NB4 (cell line): ENCODE measurements at regions not wholly inside any gene's neighbourhood (a gene's known extent, or its start where the extent isn't known, plus 50 kb on each side); places are given as distances from the start of the nearest gene placed in this dataset.

Experiments
- POLR2A ChIP-seq: IDR thresholded peaks from 2 replicates; pipeline ENCODE4 v1.6.1; 2011; ENCODE audit warnings: mild to moderate bottlenecking; ENCODE audit not compliant: insufficient read length; ENCODE audit errors: extremely low read depth
- TF ChIP-seq, protein P1 (sequence below): IDR thresholded peaks from one replicate; pipeline ENCODE4 v1.5.1; 2012; ENCODE audit warnings: low read depth, low read length
- TF ChIP-seq, protein P2 (sequence below): IDR thresholded peaks from 2 replicates; pipeline ENCODE4 v1.6.1; 2011; ENCODE audit warnings: low read depth, low read length

DNA sequence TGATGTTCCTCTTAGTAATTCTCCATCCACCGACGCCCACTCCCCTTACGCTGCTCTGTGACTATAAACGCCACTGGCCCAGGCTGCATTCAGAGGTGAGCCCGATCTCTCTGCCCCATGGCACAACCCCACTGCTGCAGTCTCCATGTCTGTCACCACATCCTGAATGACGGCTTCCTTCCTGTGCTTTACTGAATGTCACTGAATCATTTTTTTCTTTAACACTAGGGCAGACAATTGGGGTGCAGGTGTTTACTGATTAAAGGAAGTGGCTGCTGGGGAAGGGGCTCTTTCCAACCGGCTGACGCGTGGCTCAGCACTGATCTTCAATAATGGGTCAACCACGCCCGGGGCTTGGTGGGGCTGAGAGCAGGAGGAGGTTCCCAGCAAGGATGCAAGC is 208.3 kb downstream of the USP6NL start:
- TF ChIP-seq, protein P1, sequence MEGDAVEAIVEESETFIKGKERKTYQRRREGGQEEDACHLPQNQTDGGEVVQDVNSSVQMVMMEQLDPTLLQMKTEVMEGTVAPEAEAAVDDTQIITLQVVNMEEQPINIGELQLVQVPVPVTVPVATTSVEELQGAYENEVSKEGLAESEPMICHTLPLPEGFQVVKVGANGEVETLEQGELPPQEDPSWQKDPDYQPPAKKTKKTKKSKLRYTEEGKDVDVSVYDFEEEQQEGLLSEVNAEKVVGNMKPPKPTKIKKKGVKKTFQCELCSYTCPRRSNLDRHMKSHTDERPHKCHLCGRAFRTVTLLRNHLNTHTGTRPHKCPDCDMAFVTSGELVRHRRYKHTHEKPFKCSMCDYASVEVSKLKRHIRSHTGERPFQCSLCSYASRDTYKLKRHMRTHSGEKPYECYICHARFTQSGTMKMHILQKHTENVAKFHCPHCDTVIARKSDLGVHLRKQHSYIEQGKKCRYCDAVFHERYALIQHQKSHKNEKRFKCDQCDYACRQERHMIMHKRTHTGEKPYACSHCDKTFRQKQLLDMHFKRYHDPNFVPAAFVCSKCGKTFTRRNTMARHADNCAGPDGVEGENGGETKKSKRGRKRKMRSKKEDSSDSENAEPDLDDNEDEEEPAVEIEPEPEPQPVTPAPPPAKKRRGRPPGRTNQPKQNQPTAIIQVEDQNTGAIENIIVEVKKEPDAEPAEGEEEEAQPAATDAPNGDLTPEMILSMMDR = no peak
- TF ChIP-seq POLR2A = no peak
- TF ChIP-seq, protein P2, sequence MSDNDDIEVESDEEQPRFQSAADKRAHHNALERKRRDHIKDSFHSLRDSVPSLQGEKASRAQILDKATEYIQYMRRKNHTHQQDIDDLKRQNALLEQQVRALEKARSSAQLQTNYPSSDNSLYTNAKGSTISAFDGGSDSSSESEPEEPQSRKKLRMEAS = no peak
